A673 (cell line): ENCODE measurements at regions not wholly inside any gene's neighbourhood (a gene's known extent, or its start where the extent isn't known, plus 50 kb on each side); places are given as distances from the start of the nearest gene placed in this dataset.

Source experiments
- BruUV-seq: library from RNA; stranded (reverse); fragments of 400-500 nt; replicated peaks from 2 replicates; lab custom pipeline; 2021; lab: Mats Ljungman, UMichigan
- CTCF ChIA-PET: fragments of 300-600 bp; sonication (Branson Sonifier 250); formaldehyde crosslinking; loops from one replicate; lab custom pipeline; 2022; ENCODE audit warnings: antibody characterized with exemption; lab: Charles Lee
- POLR2A ChIA-PET: fragments of 300-600 bp; sonication (Branson Sonifier 250); formaldehyde crosslinking; loops from one replicate; lab custom pipeline; 2022; ENCODE audit warnings: antibody characterized with exemption; ENCODE audit not compliant: low non-redundant PET; lab: Charles Lee
- DNase-seq: peaks from one replicate; pipeline ENCODE4 v3.0.0-alpha.2; 2015; ENCODE audit warnings: low spot score
- H3K27ac ChIP-seq: fragments of 200-600 bp; sonication (generic); 2 replicates; pipeline ENCODE4 v1.5.1; 2016; ENCODE audit warnings: mixed run types, low read depth, mild to moderate bottlenecking, mixed read lengths, antibody characterized with exemption, low read length; ENCODE audit not compliant: poor library complexity, severe bottlenecking
- H3K27me3 ChIP-seq: fragments of 200-600 bp; sonication (generic); replicated peaks from 2 replicates; pipeline ENCODE4 v1.6.1; 2017; ENCODE audit warnings: mixed run types, low read depth, mild to moderate bottlenecking, mixed read lengths, antibody characterized with exemption, low read length; ENCODE audit not compliant: insufficient read depth, poor library complexity
- H3K36me3 ChIP-seq: fragments of 200-600 bp; sonication (generic); 2 replicates; pipeline ENCODE4 v1.6.1; 2016; ENCODE audit warnings: mixed run types, mild to moderate bottlenecking, mixed read lengths, antibody characterized with exemption, low read length; ENCODE audit not compliant: insufficient read depth, poor library complexity, severe bottlenecking
- H3K4me1 ChIP-seq: fragments of 200-600 bp; sonication (generic); 2 replicates; pipeline ENCODE4 v1.6.1; 2017; ENCODE audit warnings: mixed run types, mild to moderate bottlenecking, mixed read lengths, antibody characterized with exemption, low read length; ENCODE audit not compliant: insufficient read depth, poor library complexity, severe bottlenecking
- H3K4me3 ChIP-seq: fragments of 200-600 bp; sonication (generic); 2 replicates; pipeline ENCODE4 v1.5.1; 2016; ENCODE audit warnings: low read depth, mixed run types, mild to moderate bottlenecking, mixed read lengths, low read length; ENCODE audit not compliant: poor library complexity, severe bottlenecking
- H3K9me3 ChIP-seq: fragments of 200-600 bp; sonication (generic); 2 replicates; pipeline ENCODE4 v1.6.1; 2016; ENCODE audit warnings: mixed run types, low read depth, mild to moderate bottlenecking, mixed read lengths, antibody characterized with exemption, low read length; ENCODE audit not compliant: poor library complexity, severe bottlenecking
- EZH2 ChIP-seq: fragments of 200-600 bp; sonication (generic); IDR thresholded peaks from 2 replicates; pipeline ENCODE4 v1.6.1; 2017; ENCODE audit warnings: borderline replicate concordance, low read depth, mild to moderate bottlenecking, mixed read lengths, antibody characterized with exemption, low read length; ENCODE audit not compliant: poor library complexity, severe bottlenecking
- intact Hi-C: fragments of 100-400 bp; cut with micrococcal nuclease; formaldehyde crosslinking; loops from one replicate; pipeline ENCODE4 v1.10.0; 2022; ENCODE audit not compliant: unreplicated experiment
- TF ChIP-seq, protein P1 (sequence below): fragments of 300-800, 200-600 bp; sonication (generic); conservative IDR thresholded peaks from 2 replicates; pipeline ENCODE4 v1.5.1; 2017; ENCODE audit warnings: low read depth, mild to moderate bottlenecking, antibody characterized with exemption, low read length, moderate library complexity, mixed read lengths

DNA sequence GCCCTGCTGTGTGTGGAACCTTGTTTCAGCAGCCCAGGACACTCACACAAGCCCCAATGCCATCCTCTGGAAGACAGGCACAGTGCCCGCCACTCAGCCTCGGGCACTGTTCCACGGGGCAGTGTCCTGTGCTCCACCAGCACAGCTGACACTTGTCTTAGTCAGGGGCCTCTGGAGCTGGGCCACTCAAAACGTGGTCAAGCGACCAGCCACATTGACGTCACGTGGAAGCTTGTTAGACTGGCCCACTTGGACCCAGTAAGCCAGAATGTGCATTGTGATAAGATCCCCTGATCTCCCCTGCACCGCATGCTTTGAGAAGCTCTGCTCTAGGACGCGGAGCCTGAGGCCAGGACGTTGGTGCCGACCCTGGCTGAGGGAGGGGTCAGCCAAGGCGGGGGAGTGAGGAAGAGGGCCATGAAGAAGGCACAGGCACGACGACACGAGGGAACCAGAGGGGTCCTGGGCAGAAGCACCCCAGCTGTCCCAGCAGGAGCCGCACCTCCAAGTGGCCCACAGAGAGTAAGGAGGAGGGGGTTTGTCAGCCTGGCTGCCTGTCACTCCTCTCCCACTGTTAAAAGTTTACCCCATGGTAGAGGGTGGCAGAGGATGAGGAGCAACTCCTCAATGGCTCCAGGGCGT lies 64.6 kb downstream of the LINC01488 start:
- BruUV-seq = no TSS peak
- H3K4me1 ChIP-seq = no peaks in the 10 kb centered on the region
- intact Hi-C loops = no loop called here
- POLR2A ChIA-PET = no interaction called here
- H3K9me3 ChIP-seq = peaks cover 14% of the 10 kb centered on the region
- H3K27ac ChIP-seq = no peak overlapping the region
- no peaks in the 10 kb centered on the region for H3K36me3 ChIP-seq
- no peak overlapping the region for H3K4me3 ChIP-seq
- TF ChIP-seq EZH2 = no peak
- TF ChIP-seq, protein P1, sequence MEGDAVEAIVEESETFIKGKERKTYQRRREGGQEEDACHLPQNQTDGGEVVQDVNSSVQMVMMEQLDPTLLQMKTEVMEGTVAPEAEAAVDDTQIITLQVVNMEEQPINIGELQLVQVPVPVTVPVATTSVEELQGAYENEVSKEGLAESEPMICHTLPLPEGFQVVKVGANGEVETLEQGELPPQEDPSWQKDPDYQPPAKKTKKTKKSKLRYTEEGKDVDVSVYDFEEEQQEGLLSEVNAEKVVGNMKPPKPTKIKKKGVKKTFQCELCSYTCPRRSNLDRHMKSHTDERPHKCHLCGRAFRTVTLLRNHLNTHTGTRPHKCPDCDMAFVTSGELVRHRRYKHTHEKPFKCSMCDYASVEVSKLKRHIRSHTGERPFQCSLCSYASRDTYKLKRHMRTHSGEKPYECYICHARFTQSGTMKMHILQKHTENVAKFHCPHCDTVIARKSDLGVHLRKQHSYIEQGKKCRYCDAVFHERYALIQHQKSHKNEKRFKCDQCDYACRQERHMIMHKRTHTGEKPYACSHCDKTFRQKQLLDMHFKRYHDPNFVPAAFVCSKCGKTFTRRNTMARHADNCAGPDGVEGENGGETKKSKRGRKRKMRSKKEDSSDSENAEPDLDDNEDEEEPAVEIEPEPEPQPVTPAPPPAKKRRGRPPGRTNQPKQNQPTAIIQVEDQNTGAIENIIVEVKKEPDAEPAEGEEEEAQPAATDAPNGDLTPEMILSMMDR = no peak
- CTCF ChIA-PET = no interaction called here
- H3K27me3 ChIP-seq = no peaks in the 10 kb centered on the region
- DNase-seq = no peak

DNA sequence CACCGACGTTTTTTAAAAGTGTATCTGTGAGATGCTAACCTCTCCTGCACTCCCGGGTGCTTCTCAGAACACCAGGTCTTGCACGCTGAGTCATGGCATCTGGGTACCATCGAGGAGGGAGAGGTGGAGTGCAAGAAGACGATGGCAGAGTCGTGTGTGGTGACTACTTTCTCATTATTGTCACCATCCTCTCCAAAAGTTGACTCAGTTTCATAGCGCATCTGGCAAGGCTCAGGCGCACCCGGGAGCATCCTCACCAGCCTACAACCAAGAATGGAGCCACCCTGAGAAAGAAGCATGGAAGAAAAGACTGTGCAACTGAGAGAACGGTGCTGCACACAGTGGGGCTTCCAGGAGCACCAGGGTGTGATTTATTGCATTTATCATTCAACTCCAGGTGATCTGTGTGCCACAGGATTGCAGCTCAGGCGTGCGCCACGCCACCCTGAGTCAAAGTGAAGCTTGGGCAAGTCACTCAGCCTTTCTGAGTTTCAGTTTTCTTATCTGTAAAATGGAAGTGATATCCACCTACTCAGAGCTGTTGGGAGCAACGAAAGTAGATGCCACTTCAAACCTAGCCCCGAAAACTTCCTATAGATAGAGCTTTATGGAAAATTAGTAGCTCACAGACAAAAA lies 65.4 kb downstream of the LINC01488 start:
- no peaks in the 10 kb centered on the region for H3K36me3 ChIP-seq
- intact Hi-C loops = no loop called here
- DNase-seq = no peak
- POLR2A ChIA-PET = no interaction called here
- peaks cover 14% of the 10 kb centered on the region for H3K9me3 ChIP-seq
- TF ChIP-seq EZH2 = no peak
- TF ChIP-seq, protein P1 = no peak
- no peaks in the 10 kb centered on the region for H3K27me3 ChIP-seq
- CTCF ChIA-PET = no interaction called here
- no peaks in the 10 kb centered on the region for H3K4me1 ChIP-seq
- no peak overlapping the region for H3K4me3 ChIP-seq
- BruUV-seq = no TSS peak
- H3K27ac ChIP-seq = no peak overlapping the region

DNA sequence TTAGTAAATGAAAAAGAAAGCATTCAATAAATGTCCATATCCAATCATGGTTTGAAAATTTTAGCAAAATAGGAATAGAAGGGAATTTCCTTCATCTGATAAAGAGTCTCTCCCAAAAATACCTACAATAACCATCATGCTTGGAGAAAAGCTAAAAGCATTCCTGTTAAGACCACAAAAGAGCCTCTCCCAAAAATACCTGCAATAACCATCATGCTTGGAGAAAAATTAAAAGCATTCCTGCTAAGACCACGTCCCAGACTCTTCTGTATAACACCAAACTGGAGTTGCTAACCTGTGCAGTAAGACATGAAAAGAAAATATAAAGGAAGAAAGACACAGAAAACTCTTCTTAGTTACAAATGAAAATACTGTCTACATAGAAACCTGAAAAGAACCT lies 69.4 kb downstream of the LINC01488 start:
- DNase-seq = no peak
- no peak overlapping the region for H3K27ac ChIP-seq
- TF ChIP-seq EZH2 = no peak
- TF ChIP-seq, protein P1 = no peak
- peaks cover 14% of the 10 kb centered on the region for H3K9me3 ChIP-seq
- intact Hi-C loops = no loop called here
- no peaks in the 10 kb centered on the region for H3K36me3 ChIP-seq
- BruUV-seq = no TSS peak
- CTCF ChIA-PET = no interaction called here
- H3K4me1 ChIP-seq = no peaks in the 10 kb centered on the region
- no peaks in the 10 kb centered on the region for H3K27me3 ChIP-seq
- no peak overlapping the region for H3K4me3 ChIP-seq
- POLR2A ChIA-PET = no interaction called here
